Loucy (cell line): ENCODE measurements at regions not wholly inside any gene's neighbourhood (a gene's known extent, or its start where the extent isn't known, plus 50 kb on each side); places are given as distances from the start of the nearest gene placed in this dataset.

Experiments
- EZH2phosphoT487 ChIP-seq: fragments of 200-600 bp; IDR thresholded peaks from 2 replicates; pipeline ENCODE4 v1.6.1; 2018; ENCODE audit warnings: antibody characterized with exemption, mild to moderate bottlenecking, moderate library complexity, borderline replicate concordance
- TF ChIP-seq, protein P1 (sequence below): fragments of 200-600 bp; sonication (generic); conservative IDR thresholded peaks from 2 replicates; pipeline ENCODE4 v1.5.1; 2014; ENCODE audit warnings: mild to moderate bottlenecking, antibody characterized with exemption, low read length

GRCh38 chr5:117731446-117731845 is 1156.8 kb upstream of the SEMA6A start:
- TF ChIP-seq, protein P1, sequence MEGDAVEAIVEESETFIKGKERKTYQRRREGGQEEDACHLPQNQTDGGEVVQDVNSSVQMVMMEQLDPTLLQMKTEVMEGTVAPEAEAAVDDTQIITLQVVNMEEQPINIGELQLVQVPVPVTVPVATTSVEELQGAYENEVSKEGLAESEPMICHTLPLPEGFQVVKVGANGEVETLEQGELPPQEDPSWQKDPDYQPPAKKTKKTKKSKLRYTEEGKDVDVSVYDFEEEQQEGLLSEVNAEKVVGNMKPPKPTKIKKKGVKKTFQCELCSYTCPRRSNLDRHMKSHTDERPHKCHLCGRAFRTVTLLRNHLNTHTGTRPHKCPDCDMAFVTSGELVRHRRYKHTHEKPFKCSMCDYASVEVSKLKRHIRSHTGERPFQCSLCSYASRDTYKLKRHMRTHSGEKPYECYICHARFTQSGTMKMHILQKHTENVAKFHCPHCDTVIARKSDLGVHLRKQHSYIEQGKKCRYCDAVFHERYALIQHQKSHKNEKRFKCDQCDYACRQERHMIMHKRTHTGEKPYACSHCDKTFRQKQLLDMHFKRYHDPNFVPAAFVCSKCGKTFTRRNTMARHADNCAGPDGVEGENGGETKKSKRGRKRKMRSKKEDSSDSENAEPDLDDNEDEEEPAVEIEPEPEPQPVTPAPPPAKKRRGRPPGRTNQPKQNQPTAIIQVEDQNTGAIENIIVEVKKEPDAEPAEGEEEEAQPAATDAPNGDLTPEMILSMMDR: no peak
- TF ChIP-seq EZH2phosphoT487: no peak
